Spleen (tissue), 3 donors: ENCODE measurements at regions not wholly inside any gene's neighbourhood (a gene's known extent, or its start where the extent isn't known, plus 50 kb on each side); places are given as distances from the start of the nearest gene placed in this dataset.

Experiments
- POLR2A ChIP-seq, 3 donors: fragments of 450-650 bp; IDR thresholded peaks; one replicate each; pipeline ENCODE4 v1.5.1; 2017; ENCODE audit warnings: antibody characterized with exemption in 3 of 3, mild to moderate bottlenecking in 1 of 3
- POLR2AphosphoS5 ChIP-seq, 3 donors: sonication (generic); formaldehyde crosslinking; IDR thresholded peaks; one replicate each; pipeline ENCODE4 v1.5.1; 2017; ENCODE audit warnings: antibody characterized with exemption in 3 of 3

DNA sequence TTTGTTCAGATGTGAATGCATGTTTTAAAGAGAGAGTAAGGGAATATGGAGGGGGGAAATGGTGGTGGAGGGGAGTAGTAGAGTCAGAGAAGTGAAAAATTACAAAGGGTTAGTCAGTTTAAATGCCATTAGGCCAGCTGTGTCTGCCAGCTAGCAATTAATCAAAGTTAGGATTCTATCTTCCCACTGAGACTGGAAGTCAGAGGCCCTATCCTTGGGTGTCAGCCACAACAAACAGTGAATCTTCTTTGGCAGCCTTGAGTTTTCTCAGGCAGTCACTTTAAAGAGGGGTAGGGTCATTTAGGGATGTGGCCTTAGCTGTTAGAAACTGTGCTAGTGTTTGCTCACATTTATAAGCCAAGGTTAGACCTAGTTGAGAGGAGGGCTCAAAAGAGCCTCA, 120.5 kb upstream of the BTBD3 start:
- TF ChIP-seq POLR2A (IDR thresholded peaks at IDR 0.05) (no peak), POLR2AphosphoS5 (IDR thresholded peaks at IDR 0.05) (no peak)
